WERI-Rb-1 (cell line): ENCODE measurements at regions not wholly inside any gene's neighbourhood (a gene's known extent, or its start where the extent isn't known, plus 50 kb on each side); places are given as distances from the start of the nearest gene placed in this dataset.

Experiments used
- DNase-seq: peaks from one replicate; pipeline ENCODE4 v3.0.0-alpha.2; 2020
- H3K27ac ChIP-seq: fragments of 250-450 bp; sonication (Bioruptor Pico); 2 replicates; pipeline ENCODE4 v1.5.1; 2020; ENCODE audit warnings: mild to moderate bottlenecking, moderate library complexity
- H3K27me3 ChIP-seq: fragments of 250-450 bp; sonication (Bioruptor Pico); 2 replicates; pipeline ENCODE4 v1.5.1; 2021; ENCODE audit warnings: mild to moderate bottlenecking, low read depth, moderate library complexity; ENCODE audit not compliant: insufficient read depth, severe bottlenecking
- H3K36me3 ChIP-seq: fragments of 250-450 bp; sonication (Bioruptor Pico); 2 replicates; pipeline ENCODE4 v1.5.1; 2020; ENCODE audit warnings: mild to moderate bottlenecking, moderate library complexity
- H3K4me3 ChIP-seq: 2 replicates; pipeline ENCODE4 v1.5.1; 2011; ENCODE audit warnings: low read depth, mild to moderate bottlenecking, control low read depth, low read length
- H3K9me3 ChIP-seq: fragments of 250-450 bp; sonication (Bioruptor Pico); 2 replicates; pipeline ENCODE4 v1.5.1; 2021; ENCODE audit warnings: mild to moderate bottlenecking, moderate library complexity; ENCODE audit not compliant: severe bottlenecking
- CTCF ChIP-seq: IDR thresholded peaks from 2 replicates; pipeline ENCODE4 v1.5.1; 2011; ENCODE audit warnings: low read depth, mild to moderate bottlenecking, control low read depth, inconsistent platforms, low read length

- Histone ChIP-seq H3K4me3 (no peak overlapping the region), H3K9me3 (peaks cover 17% of the 10 kb centered on the region), H3K36me3 (no peaks in the 10 kb centered on the region; the same call in 1 of the 2 replicates), H3K27ac (no peak overlapping the region), H3K27me3 (peaks cover 42% of the 10 kb centered on the region)
- no peak for TF ChIP-seq CTCF
- no peak for DNase-seq
These were observed 80.4 kb upstream of the BCOR start for GRCh38 chrX:40177942-40178715.

GRCh38 chrX:40177489-40177888 lies 79.7 kb upstream of the BCOR start:
- Histone ChIP-seq H3K4me3 (peak overlapping the region; percentile 46), H3K36me3 (no peaks in the 10 kb centered on the region; the same call in 1 of the 2 replicates), H3K27ac (no peak overlapping the region), H3K27me3 (peaks cover 46% of the 10 kb centered on the region), H3K9me3 (peaks cover 17% of the 10 kb centered on the region)
- no peak for DNase-seq
- TF ChIP-seq CTCF = no peak

GRCh38 chrX:40177117-40177430 lies 79.3 kb upstream of the BCOR start:
- Histone ChIP-seq H3K27me3 (peaks cover 49% of the 10 kb centered on the region), H3K4me3 (peak overlapping the region; percentile 46), H3K36me3 (no peaks in the 10 kb centered on the region; the same call in 1 of the 2 replicates), H3K27ac (peak overlapping the region; percentile 96), H3K9me3 (peaks cover 17% of the 10 kb centered on the region)
- peak; percentile 64 for DNase-seq
- peak; percentile 48 for TF ChIP-seq CTCF

GRCh38 chrX:40176351-40177116 lies 78.8 kb upstream of the BCOR start:
- Histone ChIP-seq H3K4me3 (peak overlapping the region; percentile 46), H3K27me3 (peaks cover 54% of the 10 kb centered on the region), H3K9me3 (peaks cover 17% of the 10 kb centered on the region), H3K27ac (peak overlapping the region; percentile 96), H3K36me3 (no peaks in the 10 kb centered on the region; the same call in 1 of the 2 replicates)
- no peak for TF ChIP-seq CTCF
- DNase-seq = peak; percentile 57

- no peak for TF ChIP-seq CTCF
- Histone ChIP-seq H3K36me3 (no peaks in the 10 kb centered on the region; the same call in 1 of the 2 replicates), H3K27ac (peak overlapping the region; percentile 96), H3K9me3 (peaks cover 17% of the 10 kb centered on the region), H3K4me3 (peak overlapping the region; percentile 46), H3K27me3 (peaks cover 56% of the 10 kb centered on the region)
- DNase-seq = peak; percentile 73
These were observed 78.0 kb upstream of the BCOR start for GRCh38 chrX:40175511-40176350.
